ENCODE measurements at regions not wholly inside any gene's neighbourhood (a gene's known extent, or its start where the extent isn't known, plus 50 kb on each side); places are given as distances from the start of the nearest gene placed in this dataset.
A peak's percentile ranks its signal among the peaks of the same experiment; 100 is the strongest.

DNA sequence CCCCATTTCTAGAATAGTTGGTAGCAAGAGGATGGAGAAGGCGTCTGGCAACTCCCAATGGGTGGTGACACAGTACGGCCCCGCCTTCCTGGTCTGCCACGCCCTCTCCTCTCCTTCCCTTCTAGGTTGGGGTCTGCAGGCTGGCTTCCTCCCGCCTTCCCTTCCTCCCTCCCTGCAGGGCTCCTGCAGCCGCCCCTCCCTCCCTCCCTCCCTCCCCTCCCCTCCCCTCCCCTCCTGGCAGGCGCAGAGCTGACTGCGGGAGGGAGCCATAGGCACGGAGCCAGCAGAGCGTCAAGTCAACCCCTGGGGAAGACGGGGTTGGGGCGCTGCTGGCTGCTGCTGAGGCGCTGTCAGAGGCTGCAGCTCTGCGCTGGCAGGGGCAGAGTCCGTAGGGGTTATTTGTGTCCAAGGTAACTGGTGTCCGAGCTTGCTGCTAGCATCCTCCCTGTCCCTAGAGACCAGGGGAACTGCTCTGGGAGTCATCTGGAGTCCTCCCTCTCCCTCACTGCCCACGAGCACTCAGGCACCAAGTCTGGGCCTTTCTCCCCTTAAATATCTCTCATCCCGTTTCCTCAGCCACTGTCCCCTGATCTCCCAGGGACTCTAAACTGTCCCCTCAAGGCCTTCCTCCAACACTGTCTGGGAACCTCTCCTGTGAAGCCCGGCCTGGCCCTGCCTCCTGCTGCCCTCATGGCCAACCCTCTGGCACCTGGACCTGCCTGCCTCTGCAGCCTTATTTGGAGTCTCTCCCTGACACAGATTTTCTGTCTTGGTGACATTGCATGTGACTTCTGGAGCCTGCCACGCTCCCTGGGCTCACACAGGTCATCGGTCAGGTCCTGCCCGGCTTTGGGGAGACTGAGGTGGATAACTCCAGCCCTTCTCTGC, 57.4 kb upstream of the ACOT11 start:
- ChIA-PET POLR2A (interaction anchor here (0.6 kb wide), 2 partner anchors 66 to 669 kb away, joined by 3 read pairs; no protein-coding TSS in a partner anchor), CTCF (ENCODE audit: unreplicated experiment) (no interaction called here)
- no peaks in the 10 kb centered on the region for H3K79me2 ChIP-seq (ENCODE audit: insufficient read depth, low read depth, low read length)
- no TSS peak for BruUV-seq (replicated peaks)
- no peaks in the 10 kb centered on the region for H3K9me3 ChIP-seq (ENCODE audit: low read length)
- no peaks in the 10 kb centered on the region for H3K9me2 ChIP-seq (ENCODE audit: insufficient read depth, low read length)
- no peak overlapping the region for H3K27ac ChIP-seq (ENCODE audit: low read depth, low read length, poor library complexity, severe bottlenecking)
- no peak overlapping the region for H2AFZ ChIP-seq (ENCODE audit: low read length)
- DNase-seq (ENCODE audit: low spot score) = no peak
- no peak overlapping the region for H3K4me3 ChIP-seq (ENCODE audit: low read depth, low read length, poor library complexity, severe bottlenecking)
- H3K36me3 ChIP-seq (ENCODE audit: insufficient read depth, low read length) = no peaks in the 10 kb centered on the region
- intact Hi-C loops (cut with micrococcal nuclease; ENCODE audit: unreplicated experiment) = no loop called here
- 0 out of 2 replicates have a peak overlapping the region, but pooled peaks have one; percentile 25 for H3K4me2 ChIP-seq (ENCODE audit: low read length)
- no peaks in the 10 kb centered on the region for H4K20me1 ChIP-seq (ENCODE audit: insufficient read depth, low read length)
- TF ChIP-seq EZH2phosphoT487 (IDR thresholded peaks at IDR 0.05; ENCODE audit: borderline replicate concordance, low read depth, low read length) = no peak
- TF ChIP-seq, protein P1, sequence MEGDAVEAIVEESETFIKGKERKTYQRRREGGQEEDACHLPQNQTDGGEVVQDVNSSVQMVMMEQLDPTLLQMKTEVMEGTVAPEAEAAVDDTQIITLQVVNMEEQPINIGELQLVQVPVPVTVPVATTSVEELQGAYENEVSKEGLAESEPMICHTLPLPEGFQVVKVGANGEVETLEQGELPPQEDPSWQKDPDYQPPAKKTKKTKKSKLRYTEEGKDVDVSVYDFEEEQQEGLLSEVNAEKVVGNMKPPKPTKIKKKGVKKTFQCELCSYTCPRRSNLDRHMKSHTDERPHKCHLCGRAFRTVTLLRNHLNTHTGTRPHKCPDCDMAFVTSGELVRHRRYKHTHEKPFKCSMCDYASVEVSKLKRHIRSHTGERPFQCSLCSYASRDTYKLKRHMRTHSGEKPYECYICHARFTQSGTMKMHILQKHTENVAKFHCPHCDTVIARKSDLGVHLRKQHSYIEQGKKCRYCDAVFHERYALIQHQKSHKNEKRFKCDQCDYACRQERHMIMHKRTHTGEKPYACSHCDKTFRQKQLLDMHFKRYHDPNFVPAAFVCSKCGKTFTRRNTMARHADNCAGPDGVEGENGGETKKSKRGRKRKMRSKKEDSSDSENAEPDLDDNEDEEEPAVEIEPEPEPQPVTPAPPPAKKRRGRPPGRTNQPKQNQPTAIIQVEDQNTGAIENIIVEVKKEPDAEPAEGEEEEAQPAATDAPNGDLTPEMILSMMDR (conservative IDR thresholded peaks at IDR 0.05; ENCODE audit: low read length) = no peak
- peaks cover 31% of the 10 kb centered on the region for H3K4me1 ChIP-seq (ENCODE audit: insufficient read depth, low read length, poor library complexity, severe bottlenecking)

GRCh38 chr1:54489627-54490250, 58.3 kb upstream of the ACOT11 start:
- H3K4me2 ChIP-seq (ENCODE audit: low read length) = peak overlapping the region; percentile 94
- H3K4me3 ChIP-seq (ENCODE audit: low read depth, low read length, poor library complexity, severe bottlenecking) = peak overlapping the region; percentile 71
- H3K79me2 ChIP-seq (ENCODE audit: insufficient read depth, low read depth, low read length) = no peaks in the 10 kb centered on the region
- no peaks in the 10 kb centered on the region for H3K36me3 ChIP-seq (ENCODE audit: insufficient read depth, low read length)
- no peak for DNase-seq (ENCODE audit: low spot score)
- intact Hi-C loops (cut with micrococcal nuclease; ENCODE audit: unreplicated experiment) = loop anchor here (1.0 to 2.0 kb wide), 5 partner anchors 178 to 419 kb away; no protein-coding TSS in a partner anchor
- BruUV-seq (replicated peaks) = no TSS peak
- no peaks in the 10 kb centered on the region for H4K20me1 ChIP-seq (ENCODE audit: insufficient read depth, low read length)
- POLR2A ChIA-PET = interaction anchor here (0.6 to 4.0 kb wide), 2 partner anchors 62 to 83 kb away, joined by 10 to 32 read pairs; partner anchors contain the start of gene SSBP3
- CTCF ChIA-PET (ENCODE audit: unreplicated experiment) = interaction anchor here (0.6 to 1.1 kb wide), 2 partner anchors 180 to 369 kb away, joined by 4 read pairs; no protein-coding TSS in a partner anchor
- no peak overlapping the region for H3K27ac ChIP-seq (ENCODE audit: low read depth, low read length, poor library complexity, severe bottlenecking)
- H3K9me3 ChIP-seq (ENCODE audit: low read length) = no peaks in the 10 kb centered on the region
- no peak for TF ChIP-seq EZH2phosphoT487 (IDR thresholded peaks at IDR 0.05; ENCODE audit: borderline replicate concordance, low read depth, low read length)
- TF ChIP-seq, protein P1 (conservative IDR thresholded peaks at IDR 0.05; ENCODE audit: low read length) = no peak; the same call in 1 of the 2 replicates
- H3K4me1 ChIP-seq (ENCODE audit: insufficient read depth, low read length, poor library complexity, severe bottlenecking) = peaks cover 31% of the 10 kb centered on the region
- H3K9me2 ChIP-seq (ENCODE audit: insufficient read depth, low read length) = no peaks in the 10 kb centered on the region
- H2AFZ ChIP-seq (ENCODE audit: low read length) = peak overlapping the region; percentile 70; the same call in 1 of the 2 replicates

Measured in OCI-LY7 (cell line).